Upper lobe of left lung (tissue), 4 donors: ENCODE measurements at regions not wholly inside any gene's neighbourhood (a gene's known extent, or its start where the extent isn't known, plus 50 kb on each side); places are given as distances from the start of the nearest gene placed in this dataset.
"Not testable (repeated sequence)": the region's sequence is repeated elsewhere in the genome, so short reads cannot be mapped to it uniquely, and the experiment has no call there.

Experiments used
- CTCF ChIP-seq, 6 experiments: fragments of 450-650 bp in 4 of 6; fragments of 200-600 bp in 2 of 6; sonication (generic) in 2 of 6; IDR thresholded peaks; one replicate each; pipeline ENCODE4 v1.5.1; 2016 to 2019; ENCODE audit warnings: antibody characterized with exemption in 6 of 6
- EP300 ChIP-seq, 4 donors: sonication (generic); formaldehyde crosslinking; IDR thresholded peaks; one replicate each; pipeline ENCODE4 v1.5.1; 2017; ENCODE audit warnings: antibody characterized with exemption in 4 of 4, control low read depth in 2 of 4
- POLR2A ChIP-seq, 4 donors: fragments of 450-650 bp; IDR thresholded peaks; one replicate each; pipeline ENCODE4 v1.5.1; 2016 to 2017; ENCODE audit warnings: antibody characterized with exemption in 4 of 4, mild to moderate bottlenecking in 2 of 4
- POLR2AphosphoS5 ChIP-seq, 2 donors: sonication (generic); formaldehyde crosslinking; IDR thresholded peaks; one replicate each; pipeline ENCODE4 v1.5.1; 2017; ENCODE audit warnings: antibody characterized with exemption in 2 of 2

DNA sequence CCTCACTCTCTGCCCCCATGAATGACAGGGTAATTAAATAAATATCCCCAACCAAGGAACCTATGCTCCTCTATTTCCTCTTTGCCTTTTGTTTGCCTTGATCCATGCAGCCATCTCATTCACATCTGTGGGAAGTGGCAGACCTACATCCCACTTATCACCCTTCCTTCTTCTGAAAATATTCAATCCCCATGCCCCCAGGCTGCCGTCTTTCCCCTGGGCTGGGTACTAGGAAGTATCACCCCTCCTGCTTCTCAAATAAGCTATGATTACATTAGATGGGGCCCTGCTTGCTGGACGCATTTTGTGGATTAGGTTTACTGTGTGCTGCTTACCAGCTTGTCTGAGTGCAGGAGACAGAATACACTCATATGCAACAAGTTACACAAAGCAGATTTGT is 670.2 kb upstream of the TPTE start:
- not testable (repeated sequence) for TF ChIP-seq POLR2AphosphoS5, POLR2A, CTCF, EP300 (IDR thresholded peaks at IDR 0.05)
